Activated CD4-positive, CD25-positive, alpha-beta regulatory T cell (primary cell): ENCODE measurements at regions not wholly inside any gene's neighbourhood (a gene's known extent, or its start where the extent isn't known, plus 50 kb on each side); places are given as distances from the start of the nearest gene placed in this dataset.
"Not testable (repeated sequence)": the region's sequence is repeated elsewhere in the genome, so short reads cannot be mapped to it uniquely, and the experiment has no call there.

Experiments
- DNase-seq, 4 experiments: peaks; one replicate each; lab custom pipeline; 2025; lab: John Stamatoyannopoulos, UW

- no peak for DNase-seq
These were observed 68.3 kb downstream of the DYRK2 start for GRCh38 chr12:67716817-67717216.

- DNase-seq = not testable (repeated sequence)
These were observed 70.8 kb downstream of the DYRK2 start for GRCh38 chr12:67719303-67719702.

- no peak for DNase-seq
These were observed 71.9 kb downstream of the DYRK2 start for GRCh38 chr12:67720351-67720856.

- DNase-seq = no peak
These were observed 72.7 kb downstream of the DYRK2 start for GRCh38 chr12:67721248-67721647.

- DNase-seq = no peak
These were observed 73.8 kb downstream of the DYRK2 start for GRCh38 chr12:67722296-67722695.

GRCh38 chr12:67726868-67727267, 78.3 kb downstream of the DYRK2 start:
- DNase-seq = no peak

GRCh38 chr12:67727702-67728666, 79.4 kb downstream of the DYRK2 start:
- no peak for DNase-seq

- DNase-seq = no peak
These were observed 84.3 kb downstream of the DYRK2 start for GRCh38 chr12:67732857-67733256.

- no peak for DNase-seq
These were observed 87.3 kb downstream of the DYRK2 start for GRCh38 chr12:67735868-67736267.

- no peak for DNase-seq
These were observed 92.2 kb downstream of the DYRK2 start for GRCh38 chr12:67740711-67741110.

- DNase-seq = no peak
These were observed 92.7 kb downstream of the DYRK2 start for GRCh38 chr12:67741270-67741669.

GRCh38 chr12:67742461-67742860, 93.9 kb downstream of the DYRK2 start:
- DNase-seq = no peak

- DNase-seq = no peak
These were observed 99.6 kb downstream of the DYRK2 start for GRCh38 chr12:67747869-67748742.

GRCh38 chr12:67748743-67749040, 100.1 kb downstream of the DYRK2 start:
- no peak for DNase-seq

GRCh38 chr12:67750513-67751183, 102.1 kb downstream of the DYRK2 start:
- no peak for DNase-seq

GRCh38 chr12:67751381-67751928, 102.9 kb downstream of the DYRK2 start:
- no peak for DNase-seq

- DNase-seq = no peak
These were observed 103.7 kb downstream of the DYRK2 start for GRCh38 chr12:67752226-67752732.

- DNase-seq = no peak
These were observed 106.6 kb downstream of the DYRK2 start for GRCh38 chr12:67754933-67755697.

GRCh38 chr12:67757651-67758050, 109.1 kb downstream of the DYRK2 start:
- no peak for DNase-seq

GRCh38 chr12:67758119-67758518, 109.6 kb downstream of the DYRK2 start:
- no peak for DNase-seq

GRCh38 chr12:67758521-67758920, 110.0 kb downstream of the DYRK2 start:
- no peak for DNase-seq
